ENCODE measurements at regions not wholly inside any gene's neighbourhood (a gene's known extent, or its start where the extent isn't known, plus 50 kb on each side); places are given as distances from the start of the nearest gene placed in this dataset.

DNA sequence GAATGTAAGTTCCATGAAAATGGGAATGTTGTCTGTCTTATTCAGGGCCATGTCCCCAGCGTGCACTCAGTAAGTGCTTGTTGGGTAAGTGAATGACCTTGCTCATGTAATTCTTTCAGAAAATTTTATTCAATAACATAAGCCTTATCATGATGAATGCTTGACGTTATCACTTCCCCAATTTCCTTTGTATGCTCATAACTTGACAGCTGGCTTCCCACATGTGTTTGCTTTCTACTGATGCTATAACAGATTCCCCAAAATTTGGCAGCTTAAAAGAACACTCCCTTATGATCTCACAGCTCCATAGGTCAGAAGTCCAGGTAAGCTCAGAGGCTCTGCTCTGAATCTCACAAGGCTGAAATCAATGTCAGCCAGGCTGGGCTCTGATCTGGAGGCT is 155.8 kb upstream of the POU2AF2 start:
- FAIRE-seq (no peak), DNase-seq (ENCODE audit: insufficient read length, low spot score) (no peak)
- TF ChIP-seq, protein P1, sequence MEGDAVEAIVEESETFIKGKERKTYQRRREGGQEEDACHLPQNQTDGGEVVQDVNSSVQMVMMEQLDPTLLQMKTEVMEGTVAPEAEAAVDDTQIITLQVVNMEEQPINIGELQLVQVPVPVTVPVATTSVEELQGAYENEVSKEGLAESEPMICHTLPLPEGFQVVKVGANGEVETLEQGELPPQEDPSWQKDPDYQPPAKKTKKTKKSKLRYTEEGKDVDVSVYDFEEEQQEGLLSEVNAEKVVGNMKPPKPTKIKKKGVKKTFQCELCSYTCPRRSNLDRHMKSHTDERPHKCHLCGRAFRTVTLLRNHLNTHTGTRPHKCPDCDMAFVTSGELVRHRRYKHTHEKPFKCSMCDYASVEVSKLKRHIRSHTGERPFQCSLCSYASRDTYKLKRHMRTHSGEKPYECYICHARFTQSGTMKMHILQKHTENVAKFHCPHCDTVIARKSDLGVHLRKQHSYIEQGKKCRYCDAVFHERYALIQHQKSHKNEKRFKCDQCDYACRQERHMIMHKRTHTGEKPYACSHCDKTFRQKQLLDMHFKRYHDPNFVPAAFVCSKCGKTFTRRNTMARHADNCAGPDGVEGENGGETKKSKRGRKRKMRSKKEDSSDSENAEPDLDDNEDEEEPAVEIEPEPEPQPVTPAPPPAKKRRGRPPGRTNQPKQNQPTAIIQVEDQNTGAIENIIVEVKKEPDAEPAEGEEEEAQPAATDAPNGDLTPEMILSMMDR (IDR thresholded peaks at IDR 0.05; ENCODE audit: insufficient read depth, missing control alignments) = no peak

DNA sequence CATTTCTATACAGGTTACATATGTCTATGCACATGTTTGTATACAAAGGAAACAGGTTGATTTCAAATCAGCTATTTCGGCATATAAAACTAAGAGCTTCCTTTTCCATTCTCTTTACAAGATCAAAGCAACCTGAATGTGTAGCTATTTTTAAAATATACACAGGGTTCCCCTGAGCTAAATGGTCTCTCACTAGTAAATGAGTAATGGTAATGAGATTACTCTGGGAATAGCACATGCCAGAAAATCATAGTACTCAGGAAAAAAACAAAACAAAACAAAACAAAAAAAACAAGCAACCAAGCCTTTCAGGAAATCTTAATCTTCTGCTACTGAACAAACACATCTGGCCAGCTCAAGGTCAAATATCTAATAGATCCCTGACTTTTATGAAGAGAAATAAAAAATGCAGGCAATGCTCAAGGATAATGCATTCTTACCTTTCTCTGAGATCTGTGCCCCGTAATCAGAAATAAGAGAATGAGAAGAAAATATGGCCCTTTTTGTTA is 156.6 kb upstream of the POU2AF2 start:
- DNase-seq (ENCODE audit: insufficient read length, low spot score) (no peak), FAIRE-seq (no peak)
- TF ChIP-seq, protein P1 (IDR thresholded peaks at IDR 0.05; ENCODE audit: insufficient read depth, missing control alignments) = no peak

DNA sequence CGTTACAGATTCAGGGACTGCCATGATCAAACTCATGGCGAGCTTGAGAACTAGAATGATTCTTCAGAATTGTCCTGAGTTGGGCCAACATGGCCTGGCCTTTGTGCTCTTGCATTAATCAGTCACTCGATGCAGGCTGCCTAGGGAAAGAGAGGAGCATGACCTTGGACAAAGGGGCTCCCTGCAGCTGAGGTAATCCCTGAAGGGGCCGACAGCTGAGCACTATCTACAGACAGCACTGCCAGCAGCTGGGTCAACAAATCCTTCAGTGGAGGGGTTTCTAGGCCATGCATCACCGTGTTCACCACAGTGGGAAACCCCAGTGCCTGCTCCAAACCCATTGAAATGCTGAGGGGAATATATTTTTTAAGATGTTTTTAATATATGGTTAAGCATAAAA is 159.5 kb upstream of the POU2AF2 start:
- DNase-seq (ENCODE audit: insufficient read length, low spot score) (no peak), FAIRE-seq (no peak)
- TF ChIP-seq, protein P1 (IDR thresholded peaks at IDR 0.05; ENCODE audit: insufficient read depth, missing control alignments) = no peak

DNA sequence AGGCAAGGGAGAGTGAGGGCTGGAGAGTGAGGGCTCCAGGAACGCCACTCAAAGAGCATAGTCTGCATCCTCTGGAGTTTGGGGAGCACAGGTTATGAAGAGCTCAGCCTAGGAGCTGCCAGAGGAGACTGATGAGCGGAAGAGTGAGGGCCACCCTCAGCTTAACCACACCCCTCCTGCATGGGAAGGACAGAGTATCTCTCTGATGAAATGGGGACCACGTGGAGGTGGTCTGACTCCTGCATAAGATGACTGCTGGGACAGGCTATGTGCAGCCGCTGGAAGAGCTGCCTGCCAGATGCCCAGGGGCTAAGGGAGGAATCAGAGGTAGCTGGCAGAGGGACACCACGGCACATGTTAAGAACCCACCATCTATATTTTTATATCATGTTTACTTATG is 162.9 kb upstream of the POU2AF2 start:
- FAIRE-seq (no peak), DNase-seq (ENCODE audit: insufficient read length, low spot score) (no peak)

DNA sequence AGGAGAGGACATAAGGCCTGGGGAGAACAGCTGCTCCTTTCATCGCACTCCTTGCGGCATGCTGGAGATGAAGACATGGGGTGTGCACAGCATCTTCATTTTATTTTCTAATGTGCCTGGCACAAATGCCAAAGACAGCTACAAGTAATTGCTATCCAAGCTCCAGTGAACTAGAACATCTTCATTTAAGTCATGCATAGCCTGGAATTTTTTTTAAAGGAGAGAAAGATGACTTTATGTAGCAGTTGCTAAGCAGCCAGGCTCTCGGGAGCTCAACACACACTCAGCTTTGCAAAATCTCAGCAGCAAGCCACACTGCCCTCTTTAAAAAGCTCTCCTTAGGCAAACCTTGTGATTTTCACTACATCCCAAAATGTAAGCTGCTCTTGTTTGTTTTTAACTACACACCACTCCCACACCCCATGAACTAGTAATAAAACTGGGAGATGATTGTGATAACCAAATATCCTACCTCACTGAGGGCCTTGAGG is 164.5 kb upstream of the POU2AF2 start:
- FAIRE-seq (no peak), DNase-seq (ENCODE audit: insufficient read length, low spot score) (no peak)
- TF ChIP-seq, protein P1 (IDR thresholded peaks at IDR 0.05; ENCODE audit: insufficient read depth, missing control alignments) = no peak

More for the DNA sequence above, 162.9 kb upstream of the POU2AF2 start:
- TF ChIP-seq, protein P1 (IDR thresholded peaks at IDR 0.05; ENCODE audit: insufficient read depth, missing control alignments) = no peak

DNA sequence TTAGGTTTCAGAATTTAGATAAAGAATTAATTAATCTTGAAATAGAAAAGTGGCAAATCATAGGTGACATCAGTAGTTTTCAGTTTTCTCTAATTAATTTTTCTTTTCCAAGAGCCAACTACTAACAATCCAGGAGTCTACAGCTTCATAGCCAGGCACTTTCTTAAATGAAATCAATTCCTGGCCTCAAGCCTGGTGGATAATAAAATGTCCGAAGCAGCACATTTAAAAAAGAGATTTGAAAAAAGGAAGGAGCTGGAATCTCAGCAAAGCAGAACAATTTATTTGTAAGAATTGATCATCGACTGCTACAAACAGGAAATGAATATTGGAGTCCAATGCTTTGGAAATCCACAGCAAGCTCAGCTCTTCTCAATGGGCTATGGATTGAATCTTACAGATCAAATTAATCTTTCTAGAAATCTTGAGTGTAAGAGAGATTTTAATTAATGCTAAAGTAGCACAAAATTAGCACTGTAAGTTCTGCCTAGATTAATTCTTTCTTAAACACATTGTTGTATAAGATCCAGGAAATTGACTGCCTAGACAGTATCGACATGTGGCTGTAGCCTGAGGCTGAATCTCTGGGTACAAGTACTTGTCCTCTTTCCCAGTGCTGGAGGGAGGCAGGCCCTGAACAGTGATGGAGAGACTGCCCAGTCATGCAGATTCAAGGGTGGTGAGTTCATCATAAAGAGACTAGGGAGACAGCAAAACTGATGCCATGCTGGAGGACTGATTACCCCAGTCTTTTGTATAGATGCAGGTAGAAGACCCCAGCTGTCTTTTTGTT is 167.8 kb upstream of the POU2AF2 start:
- FAIRE-seq (no peak), DNase-seq (ENCODE audit: insufficient read length, low spot score) (no peak)
- TF ChIP-seq, protein P1 (IDR thresholded peaks at IDR 0.05; ENCODE audit: insufficient read depth, missing control alignments) = no peak

DNA sequence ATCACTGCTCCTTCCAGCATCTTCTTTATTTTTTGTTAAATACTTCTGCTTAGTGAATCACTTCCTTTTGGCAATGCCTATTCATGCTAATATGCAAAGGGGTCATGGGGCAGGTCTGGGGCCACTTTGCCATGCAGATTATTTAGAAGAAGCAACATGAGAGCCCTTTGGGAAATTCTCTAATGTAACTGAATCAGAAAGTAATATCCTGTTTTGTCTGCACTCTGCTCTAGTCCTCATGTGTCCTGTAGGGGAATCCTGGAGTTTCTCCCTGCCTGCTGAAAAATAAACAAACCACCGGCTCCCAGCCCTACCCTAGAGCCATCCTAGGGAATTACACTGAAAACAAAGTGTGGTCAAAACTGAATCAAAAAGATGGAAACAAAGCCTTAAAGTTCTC is 176.5 kb upstream of the POU2AF2 start:
- no peak for DNase-seq (ENCODE audit: insufficient read length, low spot score)

More for the DNA sequence above, 176.5 kb upstream of the POU2AF2 start:
- TF ChIP-seq, protein P1 (IDR thresholded peaks at IDR 0.05; ENCODE audit: insufficient read depth, missing control alignments) = no peak
- FAIRE-seq = no peak

All from D721Med (cell line).